IMR-90 (cell line): ENCODE measurements at regions not wholly inside any gene's neighbourhood (a gene's known extent, or its start where the extent isn't known, plus 50 kb on each side); places are given as distances from the start of the nearest gene placed in this dataset.

Source experiments
- ATAC-seq: fragments of 200-7000 bp; cut with Tn5 transposase; 2 replicates; pipeline ENCODE4 v1.9.1; 2020; ENCODE audit warnings: low read depth, mild to moderate bottlenecking, moderate library complexity
- BruUV-seq: library from RNA; stranded (reverse); fragments of 400-500 nt; replicated peaks from 2 replicates; lab custom pipeline; 2021; lab: Mats Ljungman, UMichigan
- CTCF ChIA-PET: fragments of 300-600 bp; formaldehyde crosslinking; extraction: SDS; loops from one replicate; lab custom pipeline; 2021; ENCODE audit warnings: antibody characterized with exemption; lab: Yijun Ruan, JAX
- POLR2A ChIA-PET: fragments of 300-600 bp; sonication (Branson Sonifier 250); formaldehyde crosslinking; loops from one replicate; lab custom pipeline; 2022; ENCODE audit warnings: antibody characterized with exemption; ENCODE audit not compliant: unreplicated experiment; lab: Charles Lee
- DNase-seq: peaks from one replicate; pipeline ENCODE4 v3.0.0; 2013
- H2AFZ ChIP-seq: replicated peaks from 2 replicates; pipeline ENCODE3; 2013; ENCODE audit warnings: low read length, mild to moderate bottlenecking; ENCODE audit not compliant: poor library complexity
- H2AK5ac ChIP-seq: 2 replicates; pipeline ENCODE4 v1.6.1; 2013; ENCODE audit warnings: low read depth, low read length, inconsistent platforms
- H2AK9ac ChIP-seq: replicated peaks from 2 replicates; pipeline ENCODE3; 2013; ENCODE audit warnings: mild to moderate bottlenecking, low read depth, low read length, moderate library complexity; ENCODE audit not compliant: poor library complexity
- H2BK120ac ChIP-seq: 2 replicates; pipeline ENCODE4 v1.6.1; 2013; ENCODE audit warnings: low read depth, low read length, inconsistent platforms
- H2BK15ac ChIP-seq: 3 replicates; pipeline ENCODE4 v1.6.1; 2013; ENCODE audit warnings: low read depth, low read length, inconsistent platforms
- H2BK20ac ChIP-seq: 2 replicates; pipeline ENCODE4 v1.6.1; 2013; ENCODE audit warnings: low read depth, mild to moderate bottlenecking, inconsistent platforms, low read length, moderate library complexity
- H2BK5ac ChIP-seq: 2 replicates; pipeline ENCODE4 v1.6.1; 2013; ENCODE audit warnings: mild to moderate bottlenecking, low read depth, low read length, inconsistent platforms; ENCODE audit not compliant: poor library complexity, severe bottlenecking
- H3K14ac ChIP-seq: replicated peaks from 2 replicates; pipeline ENCODE4 v1.6.1; 2013; ENCODE audit warnings: low read depth, low read length, inconsistent platforms
- H3K18ac ChIP-seq: 2 replicates; pipeline ENCODE4 v1.6.1; 2013; ENCODE audit warnings: low read depth, low read length, control low read depth
- H3K23ac ChIP-seq: 2 replicates; pipeline ENCODE4 v1.6.1; 2013; ENCODE audit warnings: low read depth, low read length, inconsistent platforms
- H3K27ac ChIP-seq: 2 replicates; pipeline ENCODE4 v1.5.1; 2013; ENCODE audit warnings: mild to moderate bottlenecking, control low read depth, low read length; ENCODE audit not compliant: insufficient read depth
- H3K27me3 ChIP-seq: 2 replicates; pipeline ENCODE4 v1.6.1; 2013; ENCODE audit warnings: low read length; ENCODE audit not compliant: control insufficient read depth, insufficient read depth
- H3K36me3 ChIP-seq: 2 replicates; pipeline ENCODE4 v1.6.1; 2013; ENCODE audit warnings: low read length, mixed read lengths; ENCODE audit not compliant: control insufficient read depth, insufficient read depth
- H3K4ac ChIP-seq: 2 replicates; pipeline ENCODE4 v1.6.1; 2013; ENCODE audit warnings: low read depth, low read length, inconsistent platforms
- H3K4me1 ChIP-seq: 2 replicates; pipeline ENCODE4 v1.6.1; 2013; ENCODE audit warnings: low read length, mixed read lengths; ENCODE audit not compliant: control insufficient read depth, insufficient read depth
- H3K4me2 ChIP-seq: 2 replicates; pipeline ENCODE4 v1.6.1; 2013; ENCODE audit warnings: low read depth, mild to moderate bottlenecking, control low read depth, low read length, moderate library complexity
- H3K4me3 ChIP-seq: 2 replicates; pipeline ENCODE4 v1.5.1; 2013; ENCODE audit warnings: low read depth, mild to moderate bottlenecking, control low read depth, low read length, moderate library complexity; ENCODE audit not compliant: insufficient read depth
- H3K56ac ChIP-seq: 2 replicates; pipeline ENCODE4 v1.6.1; 2013; ENCODE audit warnings: low read length, inconsistent platforms; ENCODE audit not compliant: insufficient read depth; ENCODE audit errors: extremely low read depth
- H3K79me1 ChIP-seq, 2 experiments: 2 replicates each; pipeline ENCODE4 v1.6.1; 2013; ENCODE audit warnings: low read length in 2 of 2, inconsistent platforms in 1 of 2, low read depth in 1 of 2
- H3K9ac ChIP-seq: 2 replicates; pipeline ENCODE4 v1.6.1; 2013; ENCODE audit warnings: low read depth, low read length, control low read depth
- H3K9me1 ChIP-seq: 2 replicates; pipeline ENCODE4 v1.6.1; 2013; ENCODE audit warnings: low read length, inconsistent platforms; ENCODE audit not compliant: insufficient read depth
- H3K9me3 ChIP-seq: 2 replicates; pipeline ENCODE4 v1.6.1; 2013; ENCODE audit warnings: low read length; ENCODE audit not compliant: control insufficient read depth, insufficient read depth
- H4K20me1 ChIP-seq: 2 replicates; pipeline ENCODE4 v1.6.1; 2013; ENCODE audit warnings: low read length, inconsistent platforms; ENCODE audit not compliant: insufficient read depth
- H4K5ac ChIP-seq: 2 replicates; pipeline ENCODE4 v1.6.1; 2013; ENCODE audit warnings: mild to moderate bottlenecking, low read depth, low read length, control low read depth
- H4K8ac ChIP-seq, 2 experiments: 2 replicates each; pipeline ENCODE4 v1.6.1; 2013; ENCODE audit warnings: low read depth in 2 of 2, low read length in 2 of 2, control low read depth in 1 of 2, inconsistent platforms in 1 of 2
- H4K91ac ChIP-seq: 2 replicates; pipeline ENCODE4 v1.6.1; 2013; ENCODE audit warnings: low read depth, low read length, inconsistent platforms; ENCODE audit not compliant: insufficient read depth
- BHLHE40 ChIP-seq: fragments of 150-350 bp; IDR thresholded peaks from 2 replicates; pipeline ENCODE4 v1.6.1; 2016; ENCODE audit warnings: mild to moderate bottlenecking, low read depth, low read length
- MAFK ChIP-seq: IDR thresholded peaks from 2 replicates; pipeline ENCODE4 v1.6.1; 2012; ENCODE audit warnings: low read depth, low read length, improper control_type of control experiment
- NFE2L2 ChIP-seq: fragments of 150-350 bp; IDR thresholded peaks from 2 replicates; pipeline ENCODE4 v1.6.1; 2016; ENCODE audit warnings: low read depth, mild to moderate bottlenecking, low read length
- RAD21 ChIP-seq: IDR thresholded peaks from 2 replicates; pipeline ENCODE4 v1.6.1; 2012; ENCODE audit warnings: low read length, improper control_type of control experiment
- RCOR1 ChIP-seq: IDR thresholded peaks from 2 replicates; pipeline ENCODE4 v1.6.1; 2012; ENCODE audit warnings: mild to moderate bottlenecking, low read length, improper control_type of control experiment; ENCODE audit not compliant: insufficient replicate concordance
- WGBS, 2 experiments: methylation state at CpG; one replicate each; pipeline versions ENCODE4 v1.1.5 to v1.1.7; 2013; ENCODE audit warnings: missing lambda C conversion rate in 2 of 2; ENCODE audit not compliant: insufficient read length in 1 of 2; ENCODE audit errors: extremely low coverage in 2 of 2; 5-methylcytosine and 5-hydroxymethylcytosine counted together
- dilution Hi-C: fragments of 300-500 bp; cut with HindIII; formaldehyde crosslinking; loops from one replicate; pipeline ENCODE4 v1.14.3; 2018; ENCODE audit warnings: low sequenced_read_pairs; ENCODE audit not compliant: unreplicated experiment
- in situ Hi-C: fragments of 300-500 bp; cut with MboI; formaldehyde crosslinking; loops from 3 replicates; pipeline ENCODE4 v1.14.3; 2019; ENCODE audit warnings: low sequenced_read_pairs, inconsistent platforms, mixed read lengths
- intact Hi-C: fragments of 100-400 bp; cut with micrococcal nuclease; formaldehyde crosslinking; loops from 2 replicates; pipeline ENCODE4 v1.10.0; 2022
- TF ChIP-seq, protein P1 (sequence below): fragments of 150-350 bp; IDR thresholded peaks from 2 replicates; pipeline ENCODE4 v1.6.1; 2017; ENCODE audit warnings: mild to moderate bottlenecking, antibody characterized with exemption, low read length, low read depth
- TF ChIP-seq, protein P2 (sequence below): conservative IDR thresholded peaks from 2 replicates; pipeline ENCODE4 v1.5.1; 2012; ENCODE audit warnings: mild to moderate bottlenecking, low read depth, low read length, improper control_type of control experiment
- TF ChIP-seq, protein P3 (sequence below): fragments of 150-350 bp; IDR thresholded peaks from 2 replicates; pipeline ENCODE4 v1.6.1; 2016; ENCODE audit warnings: low read depth, mild to moderate bottlenecking, low read length, moderate library complexity, borderline replicate concordance

DNA sequence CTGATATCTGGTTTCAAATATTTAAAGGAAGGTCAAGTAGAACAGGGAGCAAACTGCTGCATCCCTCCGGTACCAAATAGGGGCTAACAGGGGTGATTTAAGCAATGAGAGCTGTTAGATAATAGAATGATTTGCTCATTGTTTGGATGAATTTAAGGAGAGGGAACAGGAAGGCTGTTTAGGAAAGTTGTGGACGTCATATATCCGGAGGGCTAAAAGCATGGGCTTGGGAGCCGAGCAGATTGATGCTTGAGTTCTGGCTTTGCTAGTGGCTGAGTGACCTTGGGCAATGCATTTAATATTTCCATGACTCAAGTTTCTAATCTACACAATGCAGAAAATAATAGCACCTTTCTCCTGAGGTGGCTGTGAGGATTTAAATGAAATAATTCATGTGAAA lies 85.4 kb upstream of the RPS23 start:
- Histone ChIP-seq H3K4me2 (no peak overlapping the region), H3K4me3 (no peak overlapping the region), H2BK15ac (no peak overlapping the region), H3K9me1 (no peaks in the 10 kb centered on the region), H2AFZ (no peak overlapping the region), H4K91ac (no peak overlapping the region), H2BK20ac (no peak overlapping the region), H2BK5ac (no peak overlapping the region), H3K56ac (no peak overlapping the region), H3K4me1 (peaks cover 2% of the 10 kb centered on the region; the same call in 1 of the 2 replicates), H4K5ac (no peak overlapping the region), H4K8ac (no peak overlapping the region), H2BK120ac (no peak overlapping the region), H3K14ac (no peak overlapping the region), H3K27ac (no peak overlapping the region), H2AK5ac (no peak overlapping the region), H2AK9ac (no peak overlapping the region), H3K4ac (no peak overlapping the region), H3K18ac (no peak overlapping the region), H3K79me1 (no peaks in the 10 kb centered on the region), H3K27me3 (no peaks in the 10 kb centered on the region), H3K36me3 (no peaks in the 10 kb centered on the region), H3K23ac (no peak overlapping the region), H4K20me1 (no peaks in the 10 kb centered on the region), H3K9ac (no peak overlapping the region), H3K9me3 (no peaks in the 10 kb centered on the region)
- WGBS, 2 experiments: 100% methylated on average over 1 of the region's 4 CpGs; no CpG with 5 or more reads in 1 of the 2 experiments
- no TSS peak for BruUV-seq
- ChIA-PET POLR2A (no interaction called here), CTCF (interaction anchor here (1.5 to 2.4 kb wide), 2 partner anchors 57 to 278 kb away, joined by 4 to 7 read pairs; no protein-coding TSS in a partner anchor)
- TF ChIP-seq, protein P1, sequence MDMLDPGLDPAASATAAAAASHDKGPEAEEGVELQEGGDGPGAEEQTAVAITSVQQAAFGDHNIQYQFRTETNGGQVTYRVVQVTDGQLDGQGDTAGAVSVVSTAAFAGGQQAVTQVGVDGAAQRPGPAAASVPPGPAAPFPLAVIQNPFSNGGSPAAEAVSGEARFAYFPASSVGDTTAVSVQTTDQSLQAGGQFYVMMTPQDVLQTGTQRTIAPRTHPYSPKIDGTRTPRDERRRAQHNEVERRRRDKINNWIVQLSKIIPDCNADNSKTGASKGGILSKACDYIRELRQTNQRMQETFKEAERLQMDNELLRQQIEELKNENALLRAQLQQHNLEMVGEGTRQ: no peak
- no peak for TF ChIP-seq NFE2L2
- no peak for TF ChIP-seq BHLHE40
- TF ChIP-seq RAD21: no peak
- no peak for TF ChIP-seq MAFK
- TF ChIP-seq, protein P2, sequence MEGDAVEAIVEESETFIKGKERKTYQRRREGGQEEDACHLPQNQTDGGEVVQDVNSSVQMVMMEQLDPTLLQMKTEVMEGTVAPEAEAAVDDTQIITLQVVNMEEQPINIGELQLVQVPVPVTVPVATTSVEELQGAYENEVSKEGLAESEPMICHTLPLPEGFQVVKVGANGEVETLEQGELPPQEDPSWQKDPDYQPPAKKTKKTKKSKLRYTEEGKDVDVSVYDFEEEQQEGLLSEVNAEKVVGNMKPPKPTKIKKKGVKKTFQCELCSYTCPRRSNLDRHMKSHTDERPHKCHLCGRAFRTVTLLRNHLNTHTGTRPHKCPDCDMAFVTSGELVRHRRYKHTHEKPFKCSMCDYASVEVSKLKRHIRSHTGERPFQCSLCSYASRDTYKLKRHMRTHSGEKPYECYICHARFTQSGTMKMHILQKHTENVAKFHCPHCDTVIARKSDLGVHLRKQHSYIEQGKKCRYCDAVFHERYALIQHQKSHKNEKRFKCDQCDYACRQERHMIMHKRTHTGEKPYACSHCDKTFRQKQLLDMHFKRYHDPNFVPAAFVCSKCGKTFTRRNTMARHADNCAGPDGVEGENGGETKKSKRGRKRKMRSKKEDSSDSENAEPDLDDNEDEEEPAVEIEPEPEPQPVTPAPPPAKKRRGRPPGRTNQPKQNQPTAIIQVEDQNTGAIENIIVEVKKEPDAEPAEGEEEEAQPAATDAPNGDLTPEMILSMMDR: no peak
- TF ChIP-seq RCOR1: no peak
- TF ChIP-seq, protein P3, sequence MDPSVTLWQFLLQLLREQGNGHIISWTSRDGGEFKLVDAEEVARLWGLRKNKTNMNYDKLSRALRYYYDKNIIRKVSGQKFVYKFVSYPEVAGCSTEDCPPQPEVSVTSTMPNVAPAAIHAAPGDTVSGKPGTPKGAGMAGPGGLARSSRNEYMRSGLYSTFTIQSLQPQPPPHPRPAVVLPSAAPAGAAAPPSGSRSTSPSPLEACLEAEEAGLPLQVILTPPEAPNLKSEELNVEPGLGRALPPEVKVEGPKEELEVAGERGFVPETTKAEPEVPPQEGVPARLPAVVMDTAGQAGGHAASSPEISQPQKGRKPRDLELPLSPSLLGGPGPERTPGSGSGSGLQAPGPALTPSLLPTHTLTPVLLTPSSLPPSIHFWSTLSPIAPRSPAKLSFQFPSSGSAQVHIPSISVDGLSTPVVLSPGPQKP: no peak
- ATAC-seq: no peak
- intact Hi-C loops: no loop called here
- no peak for DNase-seq
- in situ Hi-C loops: loop anchor here (10.0 to 25.0 kb wide), 3 partner anchors 281 to 699 kb away; no protein-coding TSS in a partner anchor
- dilution Hi-C loops: no loop called here
